ENCODE measurements at regions not wholly inside any gene's neighbourhood (a gene's known extent, or its start where the extent isn't known, plus 50 kb on each side); places are given as distances from the start of the nearest gene placed in this dataset.
"Not testable (repeated sequence)": the region's sequence is repeated elsewhere in the genome, so short reads cannot be mapped to it uniquely, and the experiment has no call there.

GRCh38 chr2:87414795-87415570, 332.9 kb upstream of the PLGLB2 start:
- DNase-seq = not testable (repeated sequence)

GRCh38 chr2:87415586-87416265, 332.2 kb upstream of the PLGLB2 start:
- DNase-seq = not testable (repeated sequence)

- DNase-seq = not testable (repeated sequence)
These were observed 331.7 kb upstream of the PLGLB2 start for GRCh38 chr2:87416266-87416592.

DNA sequence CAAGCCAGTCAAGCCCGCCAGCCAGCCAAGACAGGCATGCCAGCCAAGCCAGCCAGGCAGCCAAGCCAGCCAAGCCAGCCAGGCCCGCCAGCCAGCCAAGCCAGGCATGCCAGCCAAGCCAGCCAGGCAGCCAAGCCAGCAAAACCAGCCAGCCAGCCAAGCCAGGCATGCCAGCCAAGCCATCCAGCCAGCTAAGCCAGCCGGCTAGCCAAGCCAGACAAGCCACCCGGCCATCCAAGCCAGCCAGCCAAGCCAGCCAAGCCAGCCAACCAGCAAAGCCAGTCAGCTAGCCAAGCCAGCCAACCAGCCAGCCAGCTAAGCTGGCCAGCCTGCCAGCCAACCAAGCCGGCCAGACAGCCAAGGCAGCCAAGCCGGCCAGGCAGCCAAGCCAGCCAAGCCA, 330.7 kb upstream of the PLGLB2 start:
- DNase-seq = not testable (repeated sequence)

DNA sequence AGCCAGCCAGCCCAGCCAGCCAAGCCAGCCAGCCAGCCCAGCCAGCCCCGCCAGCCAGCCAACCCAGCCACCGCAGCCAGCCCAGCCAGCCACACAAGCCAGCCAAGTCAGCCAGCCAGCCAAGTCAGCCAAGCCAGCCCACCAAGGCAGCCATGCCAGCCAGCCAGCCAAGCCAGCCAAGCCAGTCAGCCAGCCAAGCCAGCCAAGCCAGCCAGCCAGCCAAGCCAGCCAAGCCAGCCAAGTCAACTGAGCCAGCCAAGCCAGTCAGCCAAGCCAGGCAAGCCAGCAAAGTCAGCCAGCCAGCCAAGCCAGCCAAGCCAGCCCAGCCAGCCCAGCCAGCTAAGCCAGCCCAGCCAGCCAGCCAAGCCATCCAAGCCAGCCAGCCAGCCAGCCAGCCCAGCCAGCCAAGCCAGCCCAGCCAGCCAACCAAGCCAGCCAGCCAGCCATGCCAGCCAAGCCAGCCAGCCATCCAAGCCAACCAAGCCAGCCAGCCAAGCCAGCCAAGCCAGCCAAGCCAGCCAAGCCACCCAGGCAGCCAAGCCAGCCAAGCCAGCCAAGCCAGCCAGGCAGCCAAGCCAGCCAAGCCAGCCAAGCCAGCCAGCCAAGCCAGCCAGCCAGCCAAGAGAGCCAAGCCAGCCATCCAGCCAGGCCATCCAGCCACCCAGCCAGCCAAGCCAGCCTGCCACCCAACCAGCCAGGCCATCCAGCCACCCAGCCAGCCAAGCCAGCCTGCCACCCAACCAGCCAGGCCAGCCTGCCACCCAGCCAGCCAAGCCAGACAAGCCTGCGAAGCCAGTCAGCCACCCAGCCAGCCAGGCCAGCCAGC, 329.9 kb upstream of the PLGLB2 start:
- not testable (repeated sequence) for DNase-seq

DNA sequence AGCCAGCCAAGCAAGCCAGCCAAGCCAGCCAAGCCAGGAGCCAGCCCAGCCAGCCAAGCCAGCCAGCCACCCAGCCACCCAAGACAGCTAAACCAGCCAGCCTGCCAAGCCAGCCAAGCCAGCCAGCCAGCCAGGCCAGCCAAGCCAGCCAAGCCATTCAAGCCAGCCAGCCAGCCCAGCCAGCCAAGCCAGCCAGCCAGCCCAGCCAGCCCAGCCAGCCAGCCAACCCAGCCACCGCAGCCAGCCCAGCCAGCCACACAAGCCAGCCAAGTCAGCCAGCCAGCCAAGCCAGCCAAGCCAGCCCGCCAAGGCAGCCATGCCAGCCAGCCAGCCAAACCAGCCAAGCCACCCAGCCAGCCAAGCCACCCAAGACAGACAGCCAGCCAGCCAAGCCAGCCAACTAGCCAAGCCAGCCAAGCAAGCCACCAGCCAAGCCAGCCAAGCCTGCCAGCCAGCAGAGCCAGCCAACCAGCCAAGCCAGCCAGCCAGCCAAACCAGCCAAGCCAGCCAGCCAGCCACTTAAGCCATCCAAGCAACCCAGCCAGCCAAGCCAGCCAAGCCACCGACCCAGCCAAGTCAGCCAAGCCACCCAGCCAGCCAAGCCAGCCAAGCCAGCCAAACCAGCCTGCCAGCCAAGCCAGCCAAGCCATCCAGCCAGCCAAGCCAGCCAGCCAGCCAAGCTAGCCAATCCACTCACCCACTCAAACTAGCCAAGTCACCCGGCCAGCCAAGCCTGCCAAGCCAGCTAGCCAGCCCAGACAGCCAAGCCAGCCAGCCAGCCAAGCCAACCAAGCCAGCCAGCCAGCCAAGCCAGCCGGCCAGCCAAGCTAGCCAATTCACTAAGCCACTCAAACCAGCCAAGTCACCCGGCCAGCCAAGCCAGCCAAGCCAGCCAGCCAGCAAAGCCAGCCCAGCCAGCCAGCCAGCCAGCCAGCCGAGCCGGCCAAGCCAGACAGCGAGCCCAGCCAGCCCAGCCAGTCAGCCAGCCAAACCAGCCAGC, 328.8 kb upstream of the PLGLB2 start:
- not testable (repeated sequence) for DNase-seq

GRCh38 chr2:87419980-87420379, 327.9 kb upstream of the PLGLB2 start:
- DNase-seq = not testable (repeated sequence)

GRCh38 chr2:87420954-87421353, 326.9 kb upstream of the PLGLB2 start:
- DNase-seq = not testable (repeated sequence)

DNA sequence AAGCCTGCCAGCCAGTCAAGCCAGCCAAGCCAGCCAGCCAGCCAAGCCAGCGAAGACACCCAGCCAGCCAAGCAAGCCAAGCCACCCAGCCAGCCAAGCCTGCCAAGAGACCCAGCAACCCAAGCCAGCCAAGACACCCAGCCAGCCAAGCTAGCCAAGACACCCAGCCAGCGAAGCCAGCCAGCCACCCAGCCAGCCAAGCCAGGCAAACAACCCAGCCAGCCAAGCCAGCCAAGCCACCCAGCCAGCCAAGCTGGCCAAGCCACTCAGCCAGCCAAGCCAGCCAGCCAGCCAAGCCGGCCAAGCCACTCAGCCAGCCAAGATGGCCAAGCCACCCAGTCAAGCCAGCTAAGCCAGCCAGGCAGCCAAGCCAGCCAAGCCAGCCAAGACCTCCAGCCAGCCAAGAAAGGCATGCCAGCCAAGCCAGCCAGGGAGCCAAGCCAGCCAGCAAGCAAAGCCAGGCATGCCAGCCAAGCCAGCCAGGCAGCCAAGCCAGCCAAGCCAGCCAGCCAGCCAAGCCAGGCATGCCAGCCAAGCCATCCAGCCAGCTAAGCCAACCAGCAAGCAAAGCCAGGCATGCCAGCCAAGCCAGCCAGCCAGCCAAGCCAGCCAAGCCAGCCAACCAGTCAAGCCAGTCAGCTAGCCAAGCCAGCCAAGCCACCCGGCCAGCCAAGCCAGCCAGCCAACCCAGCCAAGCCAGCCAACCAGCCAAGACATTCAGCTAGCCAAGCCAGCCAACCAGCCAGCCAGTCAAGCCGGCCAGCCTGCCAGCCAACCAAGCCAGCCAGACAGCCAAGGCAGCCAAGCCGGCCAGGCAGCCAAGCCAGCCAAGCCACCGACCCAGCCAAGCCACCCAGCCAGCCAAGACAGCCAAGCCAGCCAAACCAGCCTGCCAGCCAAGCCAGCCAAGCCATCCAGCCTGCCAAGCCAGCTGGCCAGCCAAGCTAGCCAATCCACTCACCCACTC, 323.8 kb upstream of the PLGLB2 start:
- DNase-seq = not testable (repeated sequence)

DNA sequence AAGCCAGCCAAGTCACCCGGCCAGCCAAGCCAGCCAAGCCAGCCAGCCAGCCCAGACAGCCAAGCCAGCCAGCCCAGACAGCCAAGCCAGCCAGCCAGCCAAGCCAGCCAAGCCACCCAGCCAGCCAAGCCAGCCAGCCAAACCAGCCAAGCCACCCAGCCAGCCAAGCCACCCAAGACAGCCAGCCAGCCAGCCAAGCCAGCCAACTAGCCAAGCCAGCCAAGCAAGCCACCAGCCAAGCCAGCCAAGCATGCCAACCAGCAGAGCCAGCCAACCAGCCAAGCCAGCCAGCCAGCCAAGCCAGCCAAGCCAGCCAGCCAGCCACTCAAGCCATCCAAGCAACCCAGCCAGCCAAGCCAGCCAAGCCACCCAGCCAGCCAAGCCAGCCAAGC, 323.1 kb upstream of the PLGLB2 start:
- not testable (repeated sequence) for DNase-seq

GRCh38 chr2:87425191-87425590, 322.7 kb upstream of the PLGLB2 start:
- not testable (repeated sequence) for DNase-seq

DNA sequence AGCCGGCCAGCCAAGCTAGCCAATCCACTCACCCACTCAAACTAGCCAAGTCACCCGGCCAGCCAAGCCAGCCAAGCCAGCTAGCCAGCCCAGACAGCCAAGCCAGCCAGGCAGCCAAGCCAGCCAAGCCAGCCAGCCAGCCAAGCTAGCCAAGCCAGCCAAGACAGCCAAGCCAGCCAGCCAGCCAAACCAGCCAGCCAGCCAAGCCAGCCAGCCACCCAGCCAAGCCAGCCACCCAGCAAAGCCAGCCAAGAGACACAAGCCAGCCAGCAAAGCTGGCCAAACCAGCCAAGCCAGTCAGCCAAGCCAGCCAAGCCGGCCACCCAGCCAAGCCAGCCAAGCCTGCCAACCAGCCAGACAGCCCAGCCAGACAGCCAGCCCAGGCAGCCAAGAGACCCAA, 322.2 kb upstream of the PLGLB2 start:
- DNase-seq = not testable (repeated sequence)

DNA sequence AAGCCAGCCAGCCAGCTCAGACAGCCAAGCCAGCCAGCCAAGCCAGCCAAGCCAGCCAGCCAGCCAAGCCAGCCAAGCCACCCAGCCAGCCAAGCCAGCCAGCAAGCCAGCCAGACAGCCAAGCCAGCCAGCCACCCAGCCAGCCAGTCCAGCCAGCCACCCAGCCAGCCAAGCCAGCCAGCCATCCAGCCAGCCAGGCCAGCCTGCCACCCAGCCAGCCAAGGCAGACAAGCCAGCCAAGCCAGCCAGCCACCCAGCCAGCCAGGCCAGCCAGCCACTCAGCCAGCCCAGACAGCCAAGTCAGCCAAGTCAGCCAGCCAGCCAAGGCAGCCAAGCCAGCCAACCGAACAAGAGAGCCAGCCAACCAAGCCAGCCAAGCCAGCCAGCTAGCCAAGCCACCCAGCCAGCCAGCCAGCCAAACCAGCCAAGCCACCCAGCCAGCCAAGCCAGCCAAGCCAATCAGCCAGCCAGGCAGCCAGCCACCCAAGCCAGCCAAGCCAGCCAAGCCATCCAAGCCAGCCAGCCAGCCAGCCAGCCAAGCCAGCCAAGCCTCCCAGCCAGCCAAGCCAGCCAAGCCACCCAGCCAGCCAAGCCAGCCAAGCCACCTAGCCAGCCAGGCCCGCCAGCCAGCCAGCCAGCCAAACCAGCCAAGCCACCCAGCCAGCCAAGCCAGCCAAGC, 319.3 kb upstream of the PLGLB2 start:
- DNase-seq = not testable (repeated sequence)

DNA sequence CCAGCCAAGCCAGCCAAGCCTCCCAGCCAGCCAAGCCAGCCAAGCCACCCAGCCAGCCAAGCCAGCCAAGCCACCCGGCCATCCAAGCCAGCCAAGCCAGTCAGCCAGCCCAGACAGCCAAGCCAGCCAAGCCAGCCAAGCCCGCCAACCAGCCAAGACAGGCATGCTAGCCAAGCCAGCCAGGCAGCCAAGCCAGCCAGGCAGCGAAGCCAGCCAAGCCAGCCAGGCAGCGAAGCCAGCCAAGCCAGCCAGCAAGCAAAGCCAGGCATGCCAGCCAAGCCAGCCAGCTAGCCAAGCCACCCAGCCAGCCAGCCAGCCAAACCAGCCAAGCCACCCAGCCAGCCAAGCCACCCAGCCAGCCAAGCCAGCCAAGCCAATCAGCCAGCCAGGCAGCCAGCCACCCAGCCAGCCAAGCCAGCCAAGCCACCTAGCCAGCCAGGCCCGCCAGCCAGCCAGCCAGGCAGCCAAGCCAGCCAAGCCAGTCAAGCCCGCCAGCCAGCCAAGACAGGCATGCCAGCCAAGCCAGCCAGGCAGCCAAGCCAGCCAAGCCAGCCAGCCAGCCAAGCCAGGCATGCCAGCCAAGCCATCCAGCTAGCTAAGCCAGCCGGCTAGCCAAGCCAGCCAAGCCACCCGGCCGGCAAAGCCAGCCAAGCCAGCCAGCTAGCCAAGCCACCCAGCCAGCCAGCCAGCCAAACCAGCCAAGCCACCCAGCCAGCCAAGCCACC, 318.5 kb upstream of the PLGLB2 start:
- not testable (repeated sequence) for DNase-seq

- not testable (repeated sequence) for DNase-seq
These were observed 318.0 kb upstream of the PLGLB2 start for GRCh38 chr2:87429931-87430275.

- DNase-seq = not testable (repeated sequence)
These were observed 316.8 kb upstream of the PLGLB2 start for GRCh38 chr2:87431051-87431450.

GRCh38 chr2:87432711-87433453, 315.0 kb upstream of the PLGLB2 start:
- not testable (repeated sequence) for DNase-seq

DNA sequence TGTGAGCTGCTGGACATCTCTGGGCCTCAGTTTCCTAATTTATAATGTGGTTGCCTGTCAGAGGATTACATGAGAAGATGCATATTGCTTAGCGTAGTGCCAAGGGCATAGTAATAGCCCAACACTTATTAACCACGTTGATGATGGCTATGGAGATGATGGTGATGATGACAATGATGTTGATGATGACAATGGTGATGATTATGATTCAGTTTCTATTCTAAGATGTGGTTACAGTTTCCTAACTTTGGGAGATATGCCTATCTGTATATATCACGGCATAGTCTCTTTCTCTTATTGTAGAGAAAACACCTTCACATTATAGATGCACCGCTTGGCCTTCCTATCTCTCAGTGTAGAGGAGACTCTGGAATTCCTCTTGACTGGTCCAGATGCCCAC, 311.9 kb upstream of the PLGLB2 start:
- DNase-seq = not testable (repeated sequence)
